A673 (cell line): ENCODE measurements at regions not wholly inside any gene's neighbourhood (a gene's known extent, or its start where the extent isn't known, plus 50 kb on each side); places are given as distances from the start of the nearest gene placed in this dataset.

Experiments
- BruUV-seq: library from RNA; stranded (reverse); fragments of 400-500 nt; replicated peaks from 2 replicates; lab custom pipeline; 2021; lab: Mats Ljungman, UMichigan
- CTCF ChIA-PET: fragments of 300-600 bp; sonication (Branson Sonifier 250); formaldehyde crosslinking; loops from one replicate; lab custom pipeline; 2022; ENCODE audit warnings: antibody characterized with exemption; lab: Charles Lee
- POLR2A ChIA-PET: fragments of 300-600 bp; sonication (Branson Sonifier 250); formaldehyde crosslinking; loops from one replicate; lab custom pipeline; 2022; ENCODE audit warnings: antibody characterized with exemption; ENCODE audit not compliant: low non-redundant PET; lab: Charles Lee
- DNase-seq: peaks from one replicate; pipeline ENCODE4 v3.0.0-alpha.2; 2015; ENCODE audit warnings: low spot score
- H3K27ac ChIP-seq: fragments of 200-600 bp; sonication (generic); 2 replicates; pipeline ENCODE4 v1.5.1; 2016; ENCODE audit warnings: mixed run types, low read depth, mild to moderate bottlenecking, mixed read lengths, antibody characterized with exemption, low read length; ENCODE audit not compliant: poor library complexity, severe bottlenecking
- H3K27me3 ChIP-seq: fragments of 200-600 bp; sonication (generic); replicated peaks from 2 replicates; pipeline ENCODE4 v1.6.1; 2017; ENCODE audit warnings: mixed run types, low read depth, mild to moderate bottlenecking, mixed read lengths, antibody characterized with exemption, low read length; ENCODE audit not compliant: insufficient read depth, poor library complexity
- H3K36me3 ChIP-seq: fragments of 200-600 bp; sonication (generic); 2 replicates; pipeline ENCODE4 v1.6.1; 2016; ENCODE audit warnings: mixed run types, mild to moderate bottlenecking, mixed read lengths, antibody characterized with exemption, low read length; ENCODE audit not compliant: insufficient read depth, poor library complexity, severe bottlenecking
- H3K4me1 ChIP-seq: fragments of 200-600 bp; sonication (generic); 2 replicates; pipeline ENCODE4 v1.6.1; 2017; ENCODE audit warnings: mixed run types, mild to moderate bottlenecking, mixed read lengths, antibody characterized with exemption, low read length; ENCODE audit not compliant: insufficient read depth, poor library complexity, severe bottlenecking
- H3K4me3 ChIP-seq: fragments of 200-600 bp; sonication (generic); 2 replicates; pipeline ENCODE4 v1.5.1; 2016; ENCODE audit warnings: low read depth, mixed run types, mild to moderate bottlenecking, mixed read lengths, low read length; ENCODE audit not compliant: poor library complexity, severe bottlenecking
- H3K9me3 ChIP-seq: fragments of 200-600 bp; sonication (generic); 2 replicates; pipeline ENCODE4 v1.6.1; 2016; ENCODE audit warnings: mixed run types, low read depth, mild to moderate bottlenecking, mixed read lengths, antibody characterized with exemption, low read length; ENCODE audit not compliant: poor library complexity, severe bottlenecking
- EZH2 ChIP-seq: fragments of 200-600 bp; sonication (generic); IDR thresholded peaks from 2 replicates; pipeline ENCODE4 v1.6.1; 2017; ENCODE audit warnings: borderline replicate concordance, low read depth, mild to moderate bottlenecking, mixed read lengths, antibody characterized with exemption, low read length; ENCODE audit not compliant: poor library complexity, severe bottlenecking
- intact Hi-C: fragments of 100-400 bp; cut with micrococcal nuclease; formaldehyde crosslinking; loops from one replicate; pipeline ENCODE4 v1.10.0; 2022; ENCODE audit not compliant: unreplicated experiment
- TF ChIP-seq, protein P1 (sequence below): fragments of 300-800, 200-600 bp; sonication (generic); conservative IDR thresholded peaks from 2 replicates; pipeline ENCODE4 v1.5.1; 2017; ENCODE audit warnings: low read depth, mild to moderate bottlenecking, antibody characterized with exemption, low read length, moderate library complexity, mixed read lengths

DNA sequence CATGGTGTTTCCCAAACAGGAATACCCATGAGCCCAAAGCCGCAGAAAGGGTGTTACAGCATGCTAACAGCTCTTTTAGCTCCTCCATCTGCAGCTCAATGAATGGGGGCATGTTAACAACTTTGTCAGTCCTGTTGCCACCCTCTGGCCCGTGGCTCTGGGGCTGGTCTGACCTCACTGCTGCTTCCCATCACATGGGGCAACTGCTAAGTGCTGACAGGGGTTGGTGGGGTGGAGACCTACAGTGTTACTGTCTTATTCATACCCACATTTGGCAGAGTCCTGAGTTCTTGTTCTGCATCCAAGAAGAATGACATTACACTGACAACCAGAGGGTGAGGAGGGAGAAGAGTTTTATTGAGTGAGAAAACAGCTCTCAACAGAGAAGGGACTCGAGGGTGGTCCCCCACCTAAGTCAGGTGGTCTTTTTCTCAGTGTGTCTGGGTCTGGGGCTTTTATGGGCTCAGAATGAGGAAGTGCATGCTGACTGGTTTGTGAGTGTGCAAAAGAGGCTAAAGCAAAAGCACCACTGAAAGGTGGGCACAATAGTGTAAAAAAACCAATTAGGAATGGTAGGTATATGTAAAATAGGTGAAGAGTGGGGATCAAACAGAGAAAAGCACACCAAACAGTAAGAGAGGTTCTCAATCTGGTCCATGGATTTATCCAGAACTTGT, 1952.0 kb upstream of the PCDH20 start:
- POLR2A ChIA-PET = no interaction called here
- TF ChIP-seq, protein P1, sequence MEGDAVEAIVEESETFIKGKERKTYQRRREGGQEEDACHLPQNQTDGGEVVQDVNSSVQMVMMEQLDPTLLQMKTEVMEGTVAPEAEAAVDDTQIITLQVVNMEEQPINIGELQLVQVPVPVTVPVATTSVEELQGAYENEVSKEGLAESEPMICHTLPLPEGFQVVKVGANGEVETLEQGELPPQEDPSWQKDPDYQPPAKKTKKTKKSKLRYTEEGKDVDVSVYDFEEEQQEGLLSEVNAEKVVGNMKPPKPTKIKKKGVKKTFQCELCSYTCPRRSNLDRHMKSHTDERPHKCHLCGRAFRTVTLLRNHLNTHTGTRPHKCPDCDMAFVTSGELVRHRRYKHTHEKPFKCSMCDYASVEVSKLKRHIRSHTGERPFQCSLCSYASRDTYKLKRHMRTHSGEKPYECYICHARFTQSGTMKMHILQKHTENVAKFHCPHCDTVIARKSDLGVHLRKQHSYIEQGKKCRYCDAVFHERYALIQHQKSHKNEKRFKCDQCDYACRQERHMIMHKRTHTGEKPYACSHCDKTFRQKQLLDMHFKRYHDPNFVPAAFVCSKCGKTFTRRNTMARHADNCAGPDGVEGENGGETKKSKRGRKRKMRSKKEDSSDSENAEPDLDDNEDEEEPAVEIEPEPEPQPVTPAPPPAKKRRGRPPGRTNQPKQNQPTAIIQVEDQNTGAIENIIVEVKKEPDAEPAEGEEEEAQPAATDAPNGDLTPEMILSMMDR = no peak
- no peak for TF ChIP-seq EZH2
- no TSS peak for BruUV-seq
- Histone ChIP-seq H3K4me1 (no peaks in the 10 kb centered on the region), H3K27ac (no peak overlapping the region), H3K4me3 (no peak overlapping the region), H3K36me3 (no peaks in the 10 kb centered on the region), H3K27me3 (no peaks in the 10 kb centered on the region), H3K9me3 (no peaks in the 10 kb centered on the region)
- intact Hi-C loops = no loop called here
- no peak for DNase-seq
- CTCF ChIA-PET = no interaction called here

DNA sequence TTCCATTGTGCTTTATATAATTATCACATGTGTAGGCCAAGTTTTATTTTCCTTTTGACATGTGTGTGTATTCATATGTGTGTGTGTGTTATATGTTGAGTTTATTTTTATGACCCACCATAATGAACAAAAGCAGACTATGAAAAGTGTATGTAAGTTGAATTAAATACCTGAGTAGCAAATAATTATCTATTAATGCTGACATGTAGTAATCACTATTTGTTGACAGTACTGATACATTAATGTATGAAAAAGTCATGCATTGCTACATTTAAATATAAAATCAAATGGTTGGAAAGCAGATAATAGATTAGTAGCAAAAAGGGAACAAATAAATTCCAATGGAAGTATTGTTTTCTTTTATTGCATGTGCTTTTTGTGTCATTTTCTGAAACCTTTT, 1948.5 kb upstream of the PCDH20 start:
- no peaks in the 10 kb centered on the region for H3K4me1 ChIP-seq
- intact Hi-C loops = no loop called here
- TF ChIP-seq, protein P1 = no peak
- no peak for TF ChIP-seq EZH2
- CTCF ChIA-PET = no interaction called here
- no peak overlapping the region for H3K4me3 ChIP-seq
- H3K27ac ChIP-seq = no peak overlapping the region
- H3K9me3 ChIP-seq = no peaks in the 10 kb centered on the region
- no TSS peak for BruUV-seq
- DNase-seq = no peak
- H3K36me3 ChIP-seq = no peaks in the 10 kb centered on the region
- H3K27me3 ChIP-seq = no peaks in the 10 kb centered on the region
- POLR2A ChIA-PET = no interaction called here

DNA sequence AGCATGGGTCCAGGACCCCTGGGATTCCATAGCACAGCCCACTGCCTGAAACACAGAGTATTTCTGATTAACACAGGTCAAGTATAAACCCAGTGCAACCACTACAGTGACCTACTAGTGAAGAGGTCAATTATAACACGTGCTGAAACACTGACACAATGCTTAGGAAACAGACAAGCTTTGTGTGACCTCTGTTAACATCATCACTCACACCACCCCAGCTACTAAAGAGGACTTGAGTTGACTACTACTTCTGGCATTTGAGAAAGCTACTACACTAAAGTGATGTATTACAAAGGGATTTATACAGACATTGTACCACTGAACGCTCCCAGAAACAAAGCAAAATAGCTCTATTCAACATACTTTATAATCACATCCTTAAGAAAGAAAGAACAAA, 1935.9 kb upstream of the PCDH20 start:
- BruUV-seq = no TSS peak
- H3K4me3 ChIP-seq = no peak overlapping the region
- intact Hi-C loops = no loop called here
- ChIA-PET POLR2A (interaction anchor here (0.5 kb wide), 1 partner anchor 258 kb away, joined by 3 read pairs; no protein-coding TSS in a partner anchor), CTCF (no interaction called here)
- H3K27ac ChIP-seq = no peak overlapping the region
- no peaks in the 10 kb centered on the region for H3K9me3 ChIP-seq
- H3K4me1 ChIP-seq = no peaks in the 10 kb centered on the region
- no peak for DNase-seq
- TF ChIP-seq, protein P1 = no peak
- no peak for TF ChIP-seq EZH2
- H3K27me3 ChIP-seq = no peaks in the 10 kb centered on the region
- no peaks in the 10 kb centered on the region for H3K36me3 ChIP-seq
